RPMI7951 (cell line): ENCODE measurements at regions not wholly inside any gene's neighbourhood (a gene's known extent, or its start where the extent isn't known, plus 50 kb on each side); places are given as distances from the start of the nearest gene placed in this dataset.

ENCODE experiments used
- DNase-seq: peaks from one replicate; pipeline ENCODE4 v3.0.0-alpha.2; 2012; ENCODE audit warnings: low read depth

DNA sequence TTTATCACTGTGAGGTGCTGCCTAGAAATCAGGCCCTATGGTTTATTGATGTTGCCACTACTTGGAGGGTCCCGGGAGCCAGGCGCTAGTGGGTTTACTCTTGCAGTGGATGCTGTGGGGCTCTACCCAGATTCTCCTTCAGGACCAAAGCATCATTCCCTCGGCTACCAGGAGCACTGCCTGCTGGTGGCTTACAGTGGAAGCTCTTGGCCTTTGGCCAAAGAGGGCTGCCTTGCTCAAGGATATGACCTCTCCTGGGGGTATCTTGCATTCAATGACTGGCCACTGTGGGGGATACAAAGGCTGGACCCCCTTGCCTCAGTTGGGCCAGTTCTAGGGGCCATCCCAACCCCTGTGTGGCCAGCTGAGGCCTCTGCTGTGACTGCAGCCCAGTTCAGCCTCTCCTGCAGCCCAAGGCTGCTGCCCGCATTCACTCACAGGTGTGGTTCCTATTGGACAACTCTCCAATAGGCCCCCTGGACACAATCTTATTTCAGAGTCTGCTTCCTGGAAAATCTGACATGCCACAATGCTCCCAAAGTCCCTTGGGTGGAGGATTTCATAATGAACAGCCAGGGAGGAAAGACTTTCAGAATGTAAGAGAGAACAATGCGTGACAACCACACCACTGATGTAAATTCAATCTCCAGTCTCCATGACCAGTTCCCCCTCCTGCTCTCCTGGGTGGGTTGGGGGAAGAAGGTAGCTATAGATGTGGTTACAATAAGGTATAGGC lies 196.3 kb downstream of the SNX10 start:
- DNase-seq, result no peak

DNA sequence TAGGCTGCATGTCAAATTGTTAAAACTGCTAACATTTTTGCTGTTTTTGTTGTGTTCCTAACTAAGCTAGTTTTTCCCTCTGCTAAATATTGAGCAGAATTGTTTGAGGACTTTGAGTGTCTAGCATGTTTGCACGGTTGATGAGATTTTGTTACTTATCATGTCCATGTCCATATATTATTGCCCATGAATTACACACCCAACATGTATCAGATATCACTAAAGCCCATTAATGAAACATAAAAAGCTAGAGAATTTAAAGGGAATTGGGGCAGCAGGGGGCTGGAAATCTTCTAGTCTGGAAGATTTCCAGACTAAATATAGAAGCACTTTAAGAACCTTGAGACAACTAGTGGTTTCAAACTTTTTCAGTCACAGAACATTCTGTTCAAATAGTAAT lies 197.7 kb downstream of the SNX10 start:
- DNase-seq, result no peak

DNA sequence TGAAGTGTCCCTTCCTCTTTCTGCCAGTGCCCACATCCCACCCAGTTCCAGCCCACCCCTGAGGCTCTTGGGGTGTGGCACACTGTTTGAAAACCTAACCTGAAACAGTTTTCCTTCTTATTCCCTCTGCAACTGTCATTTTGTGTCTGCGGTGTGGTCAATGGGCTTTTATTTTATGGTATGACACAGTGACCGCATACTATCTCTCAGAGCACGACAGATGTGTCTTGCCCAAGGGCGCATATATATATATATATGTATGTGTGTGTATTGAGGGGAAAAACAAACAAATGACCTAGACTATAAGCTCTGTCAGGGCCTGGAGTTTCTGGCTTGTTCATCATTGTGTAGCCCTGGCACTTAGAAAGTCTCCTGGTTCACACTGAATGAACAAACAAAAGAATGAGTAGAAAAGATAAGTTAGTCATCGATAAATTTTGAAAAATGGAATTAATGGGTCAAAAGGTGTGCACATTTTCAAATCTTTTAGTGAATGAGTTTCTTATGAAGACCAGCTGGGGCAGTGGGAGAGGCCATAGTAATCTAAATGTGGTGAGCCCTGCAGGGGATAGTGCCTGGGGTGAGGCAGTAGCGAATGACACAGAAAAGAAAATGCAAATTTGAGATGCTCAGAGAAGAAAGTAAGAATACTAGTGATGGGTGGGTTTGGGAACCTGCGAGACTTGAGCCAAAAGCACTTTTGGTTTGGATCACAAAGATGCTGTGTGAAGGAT lies 198.4 kb downstream of the SNX10 start:
- DNase-seq, result peak; percentile 52

DNA sequence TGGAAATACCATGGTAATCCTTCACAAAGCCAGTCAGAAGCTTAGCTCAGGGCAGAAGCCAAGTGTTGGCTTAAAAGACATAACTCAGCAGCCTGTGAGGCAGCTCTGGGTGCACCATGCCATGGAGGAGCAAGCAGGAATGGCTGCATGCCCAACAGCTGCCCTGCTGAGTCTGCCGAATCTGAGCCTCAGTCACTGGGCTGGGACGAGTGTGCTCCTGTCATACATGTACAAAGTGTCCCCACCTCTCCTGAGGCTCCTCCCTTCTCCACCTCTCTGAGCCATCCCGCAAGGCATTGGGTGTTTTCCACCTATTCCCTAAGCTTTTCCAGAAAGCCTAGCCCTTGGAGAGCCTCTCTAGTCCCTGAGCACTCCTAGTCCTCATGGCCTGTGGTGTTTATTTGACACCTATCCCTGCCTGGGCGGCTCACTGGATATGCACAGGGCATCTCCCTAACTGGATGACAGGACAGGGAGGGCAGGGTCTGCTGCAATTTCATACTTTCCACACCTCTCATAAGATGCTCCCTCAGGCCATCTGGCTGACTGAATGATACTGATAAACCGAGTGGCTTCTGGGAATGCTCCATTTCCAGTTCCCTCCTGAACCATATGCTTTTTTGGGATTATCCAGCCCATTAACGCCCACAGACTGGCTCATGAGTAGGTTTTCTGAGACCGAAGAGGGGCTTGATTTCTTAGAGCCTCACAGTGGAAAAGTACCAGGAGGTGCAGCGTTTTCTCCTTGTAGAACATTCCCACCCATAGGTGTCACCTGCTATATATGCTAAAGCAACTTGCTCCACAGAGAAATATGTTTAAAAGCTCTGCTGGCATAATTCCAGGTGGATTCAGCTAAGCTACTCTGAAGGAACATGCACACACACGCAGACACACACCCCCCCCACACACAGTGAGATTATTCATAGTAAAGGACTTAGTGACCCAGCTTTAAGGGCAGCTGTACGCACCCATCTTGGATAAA lies 199.3 kb downstream of the SNX10 start:
- peak; percentile 24 for DNase-seq

DNA sequence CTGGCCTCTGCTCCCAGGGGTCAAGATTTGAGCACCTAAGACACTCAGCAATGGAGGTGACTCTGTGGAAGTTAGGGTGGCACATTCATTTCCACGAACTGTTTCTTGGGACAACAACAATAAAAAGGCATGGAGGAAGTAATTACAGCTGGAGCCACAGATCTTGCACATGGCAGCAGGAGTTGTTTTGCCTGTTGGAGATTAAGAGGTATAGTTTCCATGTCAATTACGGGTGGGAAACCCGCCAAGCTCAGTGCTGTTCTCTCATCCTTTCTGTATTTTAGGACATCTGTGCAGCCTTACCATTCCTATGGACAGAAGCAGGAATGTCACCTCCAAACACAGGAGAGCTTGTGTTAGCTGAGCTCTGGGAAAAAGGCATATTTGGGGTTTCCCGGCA lies 201.2 kb downstream of the SNX10 start:
- DNase-seq, result no peak

DNA sequence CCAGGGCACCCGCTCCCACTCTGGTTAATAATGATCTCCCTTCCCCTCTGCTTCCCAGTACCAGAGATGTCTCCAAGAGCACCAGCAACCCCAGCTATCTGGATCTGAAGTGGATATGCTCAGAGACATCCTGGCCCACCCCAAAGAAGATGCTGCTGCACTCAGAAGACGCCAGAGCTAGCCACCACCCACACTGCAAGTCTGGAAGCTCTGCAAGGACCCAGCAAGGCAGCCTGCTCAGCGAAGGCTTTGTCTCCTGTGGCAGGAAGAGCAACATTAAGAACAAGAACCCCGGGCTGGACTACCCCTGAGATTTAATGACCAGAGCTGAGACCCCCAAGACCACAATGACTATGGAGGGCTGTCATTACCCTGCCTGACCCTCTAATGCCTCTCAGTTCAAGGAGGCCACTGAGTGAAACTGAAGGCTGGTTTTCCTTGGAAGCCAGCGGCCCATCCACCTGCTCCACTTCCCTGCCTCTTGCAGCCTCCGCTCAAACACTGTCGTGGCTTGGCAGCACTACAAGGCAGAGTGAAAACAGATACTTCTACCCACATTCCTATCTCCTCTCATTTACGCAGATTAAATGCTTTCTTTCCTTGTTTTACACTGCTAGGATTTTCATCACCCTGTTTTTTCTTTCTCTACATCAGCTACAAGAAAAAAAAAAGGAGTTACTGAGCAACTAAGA lies 202.2 kb downstream of the SNX10 start:
- peak; percentile 24 for DNase-seq

DNA sequence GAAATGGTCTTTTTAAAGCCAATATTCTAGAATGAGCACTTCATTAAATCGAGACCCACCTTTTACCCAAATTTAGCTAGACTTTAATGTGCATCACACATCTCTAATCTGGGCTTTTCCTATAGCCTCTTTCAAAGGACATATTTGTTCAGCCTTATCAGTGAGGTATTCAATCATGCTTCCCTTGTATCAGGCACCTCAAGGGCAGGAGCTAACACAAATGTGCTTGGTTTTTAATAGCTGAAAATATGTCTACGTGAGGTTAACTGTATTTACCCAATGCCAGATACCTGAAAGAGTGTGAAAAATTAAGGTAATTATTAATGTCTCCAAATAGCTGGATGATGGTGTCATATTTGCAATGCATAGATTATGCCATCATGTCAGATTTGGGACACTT lies 203.9 kb downstream of the SNX10 start:
- no peak for DNase-seq

DNA sequence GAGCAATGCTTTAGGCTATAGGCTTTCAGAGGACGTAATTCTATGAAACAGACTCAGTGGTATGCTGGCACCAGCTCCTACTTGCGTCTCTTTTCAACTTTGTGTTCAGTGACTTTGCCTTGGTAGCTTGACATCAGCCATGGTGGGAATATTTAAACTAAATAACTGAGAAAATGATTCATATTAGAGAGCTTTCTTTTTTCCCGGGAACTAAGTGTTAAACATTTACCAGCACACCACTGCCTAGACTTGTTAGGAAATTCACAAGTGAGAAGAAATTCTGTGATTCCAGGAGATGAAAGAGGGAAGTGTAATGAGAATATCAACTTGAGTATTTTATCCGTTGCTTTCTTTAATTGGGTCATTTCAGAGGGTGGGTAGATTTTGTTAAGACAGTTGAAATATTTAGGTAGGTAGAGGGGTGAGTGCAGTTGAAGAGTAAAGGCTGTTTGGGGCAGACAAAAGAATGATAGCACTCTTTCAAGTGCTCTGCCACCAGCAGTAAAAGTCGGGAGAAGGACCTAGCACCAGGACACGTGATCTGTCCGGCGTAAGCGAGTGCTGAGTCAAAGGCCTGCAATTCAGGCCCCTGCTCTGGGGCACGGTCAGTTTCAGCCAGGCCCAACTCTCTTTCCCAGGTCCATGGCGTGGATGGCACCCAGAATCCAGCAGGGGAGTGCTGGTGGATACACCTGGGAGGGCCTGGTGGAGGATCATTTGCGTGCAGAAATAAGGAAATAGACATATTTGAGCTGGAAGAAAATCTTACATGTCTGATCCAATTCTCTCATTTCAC lies 206.3 kb downstream of the SNX10 start:
- no peak for DNase-seq

DNA sequence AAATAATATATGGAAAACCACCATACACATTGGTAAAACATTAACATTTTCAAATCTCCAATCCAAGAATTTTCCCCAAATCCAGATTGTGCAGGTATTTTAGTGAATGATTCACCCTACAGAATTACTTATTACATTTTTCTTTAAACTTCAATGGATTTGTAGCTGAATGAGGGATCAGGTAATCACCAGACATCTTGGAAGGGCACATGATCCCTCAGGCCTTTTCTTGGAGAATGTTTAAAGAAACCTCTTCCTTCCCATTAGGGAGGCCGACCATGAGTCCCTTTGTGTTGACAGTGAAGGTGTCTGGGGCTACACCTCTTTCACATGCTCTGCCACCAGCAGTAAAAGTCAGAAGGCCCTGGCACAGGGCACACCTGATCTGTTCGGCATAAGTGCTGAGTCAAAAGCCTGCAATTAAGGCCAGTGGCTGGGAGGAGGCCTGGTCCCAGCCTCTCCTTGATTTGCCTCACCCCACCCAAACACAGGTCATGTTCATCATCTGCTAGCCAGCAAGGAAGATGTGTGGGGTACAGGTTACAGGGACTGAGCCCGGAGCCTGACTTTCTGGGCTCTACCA lies 207.7 kb downstream of the SNX10 start:
- no peak for DNase-seq

DNA sequence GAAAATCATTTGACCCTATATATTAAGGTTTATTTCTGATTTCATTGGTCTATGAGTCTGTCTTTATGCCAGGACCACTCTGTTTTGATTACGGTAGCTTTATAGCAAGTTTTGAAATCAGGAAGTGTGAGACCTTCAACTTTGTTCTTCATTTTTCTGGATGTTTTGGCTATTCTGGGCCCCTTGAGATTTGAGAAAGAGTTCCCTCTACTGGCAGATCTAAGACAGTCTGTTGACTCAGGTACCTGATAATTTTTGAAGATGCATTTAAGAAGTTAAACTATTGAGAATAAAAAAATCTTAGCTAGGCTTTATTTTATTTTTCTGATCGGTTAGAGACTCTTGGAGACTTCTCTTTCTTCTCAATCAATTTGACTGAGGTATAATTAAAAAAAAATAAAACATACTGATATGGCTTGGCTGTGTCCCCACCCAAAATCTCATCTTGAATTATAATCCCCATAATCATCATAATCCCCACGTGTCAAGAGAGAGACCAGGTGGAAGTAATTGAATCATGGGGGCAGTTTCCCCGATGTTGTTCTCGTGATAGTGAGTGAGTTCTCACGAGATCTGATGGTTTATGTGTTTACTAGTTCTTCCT lies 209.2 kb downstream of the SNX10 start:
- peak; percentile 63 for DNase-seq

DNA sequence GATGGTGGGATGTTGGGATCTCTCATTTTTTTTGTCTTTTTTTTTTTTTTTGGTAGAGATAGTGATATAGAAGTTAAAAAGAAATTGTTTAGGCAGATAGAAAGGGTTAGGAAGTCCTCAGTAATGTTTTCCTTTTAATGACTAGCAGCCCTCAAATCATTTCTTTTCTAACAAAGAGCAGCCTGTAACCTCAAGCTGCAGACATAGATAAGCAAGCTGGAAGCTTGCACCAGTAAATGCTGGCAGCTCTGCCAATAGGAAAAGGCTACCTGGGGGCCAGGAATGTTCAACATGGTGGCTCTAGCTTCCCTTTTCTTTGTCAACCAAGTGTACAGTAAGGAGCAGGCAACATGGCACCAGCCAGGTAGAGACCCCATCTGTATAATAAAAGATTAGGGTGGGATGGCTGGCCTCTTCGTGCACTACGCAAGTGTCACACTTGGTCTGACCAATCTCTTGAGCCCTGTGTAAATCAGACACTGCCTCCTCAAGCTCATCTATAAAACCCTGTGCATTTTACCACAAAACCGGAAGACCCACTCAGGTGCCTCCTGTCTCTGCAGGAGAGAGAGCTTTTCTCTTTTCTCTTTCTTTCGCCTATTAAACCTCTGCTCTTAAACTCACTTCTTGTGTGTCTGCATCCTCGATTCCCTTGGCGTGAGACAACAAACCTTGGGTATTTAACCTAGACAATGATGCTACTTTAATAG lies 212.9 kb downstream of the SNX10 start:
- no peak for DNase-seq

DNA sequence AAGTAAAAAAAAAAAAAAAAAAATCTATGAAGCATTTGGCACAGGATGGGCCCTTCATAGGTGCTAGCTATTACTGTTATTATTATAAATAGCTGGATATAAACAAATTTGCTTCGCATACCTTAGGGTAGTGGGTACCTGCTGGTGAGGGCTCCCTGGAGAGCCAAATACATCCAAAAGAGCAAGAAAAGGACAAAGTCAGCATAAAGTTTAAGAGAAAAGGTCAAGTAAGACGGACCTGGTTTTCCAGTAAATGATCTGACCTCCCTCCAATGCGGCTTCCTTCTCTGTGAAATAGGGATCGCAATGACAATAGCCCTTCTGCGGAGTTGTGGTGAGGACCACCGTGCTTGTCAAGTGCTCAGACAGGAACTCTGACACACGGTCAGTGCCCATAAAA lies 214.5 kb downstream of the SNX10 start:
- DNase-seq, result no peak

DNA sequence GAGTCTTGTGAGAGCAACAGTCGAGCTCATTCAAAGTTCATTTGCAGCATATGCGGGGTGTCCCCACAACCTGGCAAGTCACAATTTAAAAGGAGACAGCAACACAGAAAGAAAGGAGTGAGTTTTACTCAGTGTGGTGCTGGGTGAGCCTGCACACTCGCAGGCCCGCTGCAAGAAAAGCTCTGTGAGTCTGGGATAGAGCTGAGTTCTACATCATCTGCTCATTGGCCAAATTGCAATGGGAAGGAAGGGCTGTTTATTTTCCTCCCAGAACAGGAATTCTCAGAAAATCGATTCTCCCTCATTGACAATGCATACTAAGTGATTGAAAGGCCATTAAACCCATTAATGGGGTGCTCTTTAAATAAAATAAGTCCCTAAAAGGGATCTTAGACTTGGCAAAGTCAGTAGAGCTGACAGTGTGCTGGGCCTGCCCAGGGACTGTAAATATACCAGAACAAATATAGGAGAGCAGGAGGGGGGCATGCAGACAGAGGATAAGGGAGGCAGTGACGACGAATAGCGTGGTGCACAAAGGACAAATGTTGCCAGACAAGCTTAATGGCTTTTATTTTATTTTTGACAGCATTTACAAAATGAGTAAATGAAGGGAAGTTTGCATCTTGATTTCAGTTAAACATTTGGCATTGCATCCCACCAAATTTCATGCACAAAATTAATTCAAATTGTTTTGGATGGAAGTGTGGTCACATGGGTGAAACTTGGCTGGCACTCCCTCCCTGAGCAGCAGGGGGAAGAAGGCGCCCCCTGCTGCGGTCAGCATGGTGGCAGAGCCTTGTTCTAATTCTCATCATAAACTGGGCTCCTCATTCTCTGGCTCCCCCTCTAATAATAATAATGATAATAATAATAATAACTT lies 215.7 kb downstream of the SNX10 start:
- no peak for DNase-seq

DNA sequence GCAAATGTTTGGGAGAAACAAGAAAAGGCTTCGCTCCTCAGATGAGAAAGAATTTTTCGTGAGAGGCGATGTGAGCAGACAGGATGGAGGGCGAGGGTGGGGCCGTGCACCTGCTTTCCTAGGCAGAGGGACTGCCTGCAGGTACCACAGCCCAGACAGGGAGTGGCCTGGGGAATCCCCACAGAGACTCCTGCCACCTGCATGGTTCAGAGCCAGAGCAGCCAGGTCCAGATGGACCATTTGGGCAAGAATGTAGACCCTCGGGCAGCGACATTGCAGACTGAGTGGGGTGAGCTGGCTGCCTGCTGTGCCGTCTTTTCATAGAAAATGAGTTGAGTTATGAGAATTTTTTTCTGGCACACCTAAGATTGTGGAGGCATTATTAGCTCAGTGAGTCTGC lies 216.8 kb downstream of the SNX10 start:
- DNase-seq, result no peak

DNA sequence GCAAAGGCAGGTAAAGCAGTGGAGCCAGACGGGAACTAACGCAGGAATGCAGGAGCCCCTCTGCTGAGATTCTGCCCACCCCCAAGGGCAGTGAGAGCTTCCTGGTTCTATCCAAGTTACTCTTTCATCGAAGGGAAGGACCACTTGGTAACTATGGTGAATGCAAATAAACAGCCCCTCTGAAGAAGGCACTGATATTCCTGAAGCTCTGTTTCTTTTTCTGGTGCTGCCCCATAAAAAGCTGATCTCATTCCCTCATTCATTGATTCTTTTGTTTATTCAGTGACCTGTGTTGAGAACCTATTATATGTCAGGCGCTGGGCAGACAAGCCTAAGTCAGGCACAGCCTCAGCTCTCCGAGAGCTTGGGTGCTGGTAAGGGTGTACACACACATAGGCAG lies 217.3 kb downstream of the SNX10 start:
- DNase-seq, result no peak

DNA sequence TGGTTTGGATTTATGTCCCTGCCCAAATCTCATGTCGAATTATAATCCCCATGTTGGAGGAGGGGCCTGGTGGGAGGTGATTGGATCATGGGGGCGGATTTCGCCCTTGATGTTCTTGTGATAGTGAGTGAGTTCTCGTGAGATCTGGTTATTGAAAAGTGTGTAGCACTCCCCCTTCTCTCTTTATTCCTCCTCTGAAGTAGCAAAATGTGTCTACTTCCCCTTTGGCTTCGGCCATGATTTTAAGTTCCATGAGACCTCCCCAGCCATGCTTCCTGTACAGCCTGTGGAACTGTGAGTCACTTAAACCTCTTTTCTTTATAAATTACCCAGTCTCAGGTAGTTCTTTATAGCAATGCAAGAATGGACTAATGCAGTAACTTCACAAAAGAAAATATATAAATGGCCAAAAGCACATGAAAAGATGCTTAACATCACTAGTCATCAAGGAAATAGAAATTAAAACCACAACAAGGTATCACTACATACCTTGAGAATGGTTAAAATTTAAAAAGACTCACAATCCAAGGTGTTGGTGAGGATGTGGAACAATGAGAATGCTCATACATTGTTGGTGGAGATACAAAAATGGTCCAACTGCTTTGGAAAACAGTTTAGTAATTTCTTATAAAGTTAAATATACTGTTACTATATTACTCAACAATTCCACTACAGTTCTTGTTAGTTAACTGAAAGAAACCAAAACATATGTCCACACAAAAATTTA lies 218.7 kb downstream of the SNX10 start:
- DNase-seq, result no peak

DNA sequence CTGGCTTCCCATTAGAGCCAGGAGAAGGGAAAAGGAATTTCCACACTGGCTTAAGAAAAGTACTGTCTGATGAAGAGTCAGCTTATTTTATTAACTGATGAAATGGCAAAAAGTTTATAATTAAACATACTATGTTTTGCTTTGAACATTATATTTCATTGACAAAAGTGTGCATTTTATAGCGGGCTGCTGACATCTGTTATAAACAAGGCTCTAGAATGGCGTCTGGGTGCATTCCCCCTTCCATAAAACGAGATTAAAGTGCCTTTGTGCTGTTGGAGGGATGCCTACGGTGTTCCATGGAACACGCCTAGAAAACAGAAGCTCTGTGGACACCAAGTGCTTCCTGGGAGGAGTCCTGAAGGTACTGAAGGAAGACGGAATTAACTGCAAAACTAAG lies 220.2 kb downstream of the SNX10 start:
- DNase-seq, result no peak

DNA sequence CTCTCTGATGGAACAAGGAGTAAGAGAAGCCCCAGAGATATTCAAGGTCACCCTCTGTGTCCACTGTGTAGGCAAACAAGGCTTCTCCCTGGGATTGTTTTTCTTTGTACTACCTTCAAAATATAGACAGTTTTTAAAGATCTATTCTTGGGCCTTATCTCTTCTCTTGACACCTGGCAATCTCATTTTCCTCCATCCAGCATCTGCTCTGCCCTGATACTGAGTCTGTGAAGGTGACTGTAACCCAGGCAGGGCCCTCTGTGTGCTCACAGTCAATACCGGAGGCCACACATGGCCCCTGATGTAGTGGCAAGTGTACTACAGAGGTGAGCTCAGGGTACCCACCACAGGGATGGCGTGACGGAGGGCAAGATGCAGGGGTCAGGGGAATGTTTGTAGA lies 221.1 kb downstream of the SNX10 start:
- DNase-seq, result no peak
